ENCODE measurements at regions not wholly inside any gene's neighbourhood (a gene's known extent, or its start where the extent isn't known, plus 50 kb on each side); places are given as distances from the start of the nearest gene placed in this dataset.

GRCh38 chr3:83515123-83515522, 1443.7 kb upstream of the CADM2 start:
- no peak overlapping the region for H3K4me2 ChIP-seq
- no peaks in the 10 kb centered on the region for H3K36me3 ChIP-seq (ENCODE audit: insufficient read depth)
- no peaks in the 10 kb centered on the region for H3K79me2 ChIP-seq (ENCODE audit: insufficient read depth, low read depth)
- H3K27ac ChIP-seq: no peak overlapping the region
- H3K27me3 ChIP-seq (ENCODE audit: insufficient read depth, low read depth): no peaks in the 10 kb centered on the region
- H3K4me1 ChIP-seq (ENCODE audit: low read depth, poor library complexity, severe bottlenecking): no peaks in the 10 kb centered on the region
- no peak overlapping the region for H3K4me3 ChIP-seq (IDR thresholded peaks at IDR 0.05; ENCODE audit: insufficient read depth, low read depth, low read length)
- no peak overlapping the region for H3K9ac ChIP-seq
- no peaks in the 10 kb centered on the region for H4K20me1 ChIP-seq (ENCODE audit: insufficient read depth)
- no peak for TF ChIP-seq CTCF (conservative IDR thresholded peaks at IDR 0.05; ENCODE audit: low read depth, low read length)
- no peak overlapping the region for H2AFZ ChIP-seq (ENCODE audit: low read depth)

- TF ChIP-seq CTCF (conservative IDR thresholded peaks at IDR 0.05; ENCODE audit: low read depth, low read length): no peak; the same call in 1 of the 2 replicates
- Histone ChIP-seq H3K4me1 (ENCODE audit: low read depth, poor library complexity, severe bottlenecking) (no peaks in the 10 kb centered on the region), H3K79me2 (ENCODE audit: insufficient read depth, low read depth) (no peaks in the 10 kb centered on the region), H3K9ac (no peak overlapping the region), H3K4me3 (IDR thresholded peaks at IDR 0.05; ENCODE audit: insufficient read depth, low read depth, low read length) (no peak overlapping the region), H3K4me2 (no peak overlapping the region), H2AFZ (ENCODE audit: low read depth) (no peak overlapping the region), H3K27me3 (ENCODE audit: insufficient read depth, low read depth) (no peaks in the 10 kb centered on the region), H3K36me3 (ENCODE audit: insufficient read depth) (no peaks in the 10 kb centered on the region), H4K20me1 (ENCODE audit: insufficient read depth) (no peaks in the 10 kb centered on the region), H3K27ac (no peak overlapping the region)
These were observed 1435.2 kb upstream of the CADM2 start for GRCh38 chr3:83523470-83524073.

- Histone ChIP-seq H3K27ac (no peak overlapping the region), H3K4me3 (IDR thresholded peaks at IDR 0.05; ENCODE audit: insufficient read depth, low read depth, low read length) (no peak overlapping the region), H4K20me1 (ENCODE audit: insufficient read depth) (no peaks in the 10 kb centered on the region), H3K4me2 (no peak overlapping the region), H3K9ac (no peak overlapping the region), H3K36me3 (ENCODE audit: insufficient read depth) (no peaks in the 10 kb centered on the region), H3K27me3 (ENCODE audit: insufficient read depth, low read depth) (no peaks in the 10 kb centered on the region), H3K79me2 (ENCODE audit: insufficient read depth, low read depth) (no peaks in the 10 kb centered on the region), H2AFZ (ENCODE audit: low read depth) (no peak overlapping the region), H3K4me1 (ENCODE audit: low read depth, poor library complexity, severe bottlenecking) (no peaks in the 10 kb centered on the region)
- no peak for TF ChIP-seq CTCF (conservative IDR thresholded peaks at IDR 0.05; ENCODE audit: low read depth, low read length)
These were observed 1433.9 kb upstream of the CADM2 start for GRCh38 chr3:83524901-83525300.

- H3K36me3 ChIP-seq (ENCODE audit: insufficient read depth): no peaks in the 10 kb centered on the region
- no peaks in the 10 kb centered on the region for H3K4me1 ChIP-seq (ENCODE audit: low read depth, poor library complexity, severe bottlenecking)
- no peak overlapping the region for H3K9ac ChIP-seq
- H3K4me3 ChIP-seq (IDR thresholded peaks at IDR 0.05; ENCODE audit: insufficient read depth, low read depth, low read length): no peak overlapping the region
- no peak for TF ChIP-seq CTCF (conservative IDR thresholded peaks at IDR 0.05; ENCODE audit: low read depth, low read length)
- no peak overlapping the region for H2AFZ ChIP-seq (ENCODE audit: low read depth)
- no peak overlapping the region for H3K27ac ChIP-seq
- H3K79me2 ChIP-seq (ENCODE audit: insufficient read depth, low read depth): no peaks in the 10 kb centered on the region
- H3K4me2 ChIP-seq: no peak overlapping the region
- H3K27me3 ChIP-seq (ENCODE audit: insufficient read depth, low read depth): no peaks in the 10 kb centered on the region
- no peaks in the 10 kb centered on the region for H4K20me1 ChIP-seq (ENCODE audit: insufficient read depth)
These were observed 1399.7 kb upstream of the CADM2 start for GRCh38 chr3:83559082-83559481.
